Peyer's patch (tissue), 4 donors: ENCODE measurements at regions not wholly inside any gene's neighbourhood (a gene's known extent, or its start where the extent isn't known, plus 50 kb on each side); places are given as distances from the start of the nearest gene placed in this dataset.
"Not testable (repeated sequence)": the region's sequence is repeated elsewhere in the genome, so short reads cannot be mapped to it uniquely, and the experiment has no call there.

Experiments
- DNase-seq, 3 donors: peaks; one replicate each; pipeline ENCODE4 v3.0.0-alpha.2; 2017 to 2019
- H3K27ac ChIP-seq, 4 donors: fragments of 200-600 bp; sonication (generic); one replicate each; pipeline ENCODE4 v1.5.1; 2016 to 2019
- H3K27me3 ChIP-seq, 2 donors: fragments of 200-600 bp; sonication (generic); one replicate each; pipeline ENCODE4 v1.5.1; 2019
- H3K36me3 ChIP-seq, 3 donors: fragments of 200-600 bp; sonication (generic); one replicate each; pipeline ENCODE4 v1.5.1; 2016 to 2019
- H3K4me1 ChIP-seq, 4 donors: fragments of 200-600 bp; sonication (generic); one replicate each; pipeline ENCODE4 v1.5.1; 2016 to 2019
- H3K4me3 ChIP-seq, 4 donors: fragments of 200-600 bp; sonication (generic); 1 replicate in 3 of 4; 2 replicates in 1 of 4; pipeline ENCODE4 v1.5.1; 2016 to 2019; ENCODE audit warnings: mild to moderate bottlenecking in 1 of 4
- H3K9me3 ChIP-seq, 4 donors: fragments of 200-600 bp; sonication (generic); one replicate each; pipeline ENCODE4 v1.5.1; 2016 to 2019; ENCODE audit warnings: mild to moderate bottlenecking in 1 of 4
- CTCF ChIP-seq, 6 experiments: fragments of 450-650 bp in 4 of 6; fragments of 200-600 bp in 2 of 6; sonication (generic) in 1 of 6; IDR thresholded peaks; one replicate each; pipeline ENCODE4 v1.5.1; 2017 to 2019; ENCODE audit warnings: antibody characterized with exemption in 6 of 6, mild to moderate bottlenecking in 3 of 6, moderate library complexity in 1 of 6
- POLR2A ChIP-seq, 2 donors: fragments of 450-650 bp; IDR thresholded peaks; one replicate each; pipeline ENCODE4 v1.5.1; 2017; ENCODE audit warnings: antibody characterized with exemption in 2 of 2, mild to moderate bottlenecking in 2 of 2, moderate library complexity in 2 of 2

GRCh38 chr20:57774111-57774880 is 64.5 kb upstream of the PMEPA1 start:
- Histone ChIP-seq H3K4me3 (no peak overlapping the region), H3K9me3 (no peaks in the 10 kb centered on the region), H3K36me3 (no peaks in the 10 kb centered on the region), H3K27ac (no peak overlapping the region), H3K27me3 (no peaks in the 10 kb centered on the region), H3K4me1 (no peaks in the 10 kb centered on the region)
- no peak for TF ChIP-seq CTCF (IDR thresholded peaks at IDR 0.05)
- TF ChIP-seq POLR2A (IDR thresholded peaks at IDR 0.05): no peak
- no peak for DNase-seq

- H3K27me3 ChIP-seq: no peaks in the 10 kb centered on the region
- no peak overlapping the region for H3K4me3 ChIP-seq
- no peaks in the 10 kb centered on the region for H3K9me3 ChIP-seq
- no peak overlapping the region for H3K27ac ChIP-seq
- TF ChIP-seq CTCF (IDR thresholded peaks at IDR 0.05) (no peak), POLR2A (IDR thresholded peaks at IDR 0.05) (no peak)
- H3K4me1 ChIP-seq: no peaks in the 10 kb centered on the region
- no peaks in the 10 kb centered on the region for H3K36me3 ChIP-seq
- DNase-seq: no peak
Observed at GRCh38 chr20:57773059-57773815, 63.4 kb upstream of the PMEPA1 start.

- DNase-seq: peak in 1 of 3 donors; percentile 19
Observed at GRCh38 chr20:57772349-57772964, 62.6 kb upstream of the PMEPA1 start.

GRCh38 chr20:57770852-57771720 is 61.3 kb upstream of the PMEPA1 start:
- Histone ChIP-seq H3K9me3 (no peaks in the 10 kb centered on the region), H3K27me3 (no peaks in the 10 kb centered on the region), H3K4me3 (no peak overlapping the region), H3K27ac (no peak overlapping the region), H3K36me3 (no peaks in the 10 kb centered on the region), H3K4me1 (no peaks in the 10 kb centered on the region)
- DNase-seq: peak in 1 of 3 donors; percentile 22
- TF ChIP-seq POLR2A (IDR thresholded peaks at IDR 0.05) (no peak), CTCF (IDR thresholded peaks at IDR 0.05) (no peak)

More at GRCh38 chr20:57772349-57772964, 62.6 kb upstream of the PMEPA1 start:
- no peaks in the 10 kb centered on the region for H3K27me3 ChIP-seq
- H3K36me3 ChIP-seq: no peaks in the 10 kb centered on the region
- TF ChIP-seq POLR2A (IDR thresholded peaks at IDR 0.05) (no peak), CTCF (IDR thresholded peaks at IDR 0.05) (no peak)
- H3K4me3 ChIP-seq: no peak overlapping the region
- no peak overlapping the region for H3K27ac ChIP-seq
- H3K4me1 ChIP-seq: no peaks in the 10 kb centered on the region
- H3K9me3 ChIP-seq: no peaks in the 10 kb centered on the region

GRCh38 chr20:57770401-57770800 is 60.6 kb upstream of the PMEPA1 start:
- not testable (repeated sequence) for H3K4me3 ChIP-seq, H3K27ac ChIP-seq, H3K36me3 ChIP-seq, H3K4me1 ChIP-seq, H3K9me3 ChIP-seq, H3K27me3 ChIP-seq
- peak in 1 of 3 donors; percentile 35 for DNase-seq
